SK-N-SH treated with all-trans-retinoic acid at 6 μM for 48 hours (cell line): ENCODE measurements at regions not wholly inside any gene's neighbourhood (a gene's known extent, or its start where the extent isn't known, plus 50 kb on each side); places are given as distances from the start of the nearest gene placed in this dataset.
"Not testable (repeated sequence)": the region's sequence is repeated elsewhere in the genome, so short reads cannot be mapped to it uniquely, and the experiment has no call there.

Experiments used
- ATAC-seq: fragments of 200-7000 bp; cut with Tn5 transposase; 3 replicates; pipeline ENCODE4 v1.9.1; 2020; ENCODE audit warnings: mild to moderate bottlenecking, moderate library complexity
- ARNTL ChIP-seq: fragments of 450-650 bp; formaldehyde crosslinking; IDR thresholded peaks from 2 replicates; pipeline ENCODE4 v1.5.0; 2020; ENCODE audit warnings: low read depth, mild to moderate bottlenecking, moderate library complexity, borderline replicate concordance
- BACH2 ChIP-seq: fragments of 250-450 bp; sonication (Bioruptor Pico); IDR thresholded peaks from 2 replicates; pipeline ENCODE4 v1.9.0; 2021; ENCODE audit warnings: mild to moderate bottlenecking, borderline replicate concordance
- CSDC2 ChIP-seq: fragments of 250-450 bp; sonication (Bioruptor Pico); IDR thresholded peaks from 2 replicates; pipeline ENCODE4 v1.5.0; 2020; ENCODE audit warnings: mild to moderate bottlenecking, moderate library complexity
- ESRRG ChIP-seq: fragments of 250-450 bp; sonication (Bioruptor Pico); IDR thresholded peaks from 2 replicates; pipeline ENCODE4 v1.6.1; 2021; ENCODE audit warnings: mild to moderate bottlenecking
- GLIS3 ChIP-seq: fragments of 250-450 bp; sonication (Bioruptor Pico); IDR thresholded peaks from 2 replicates; pipeline ENCODE4 v1.5.0; 2020; ENCODE audit warnings: mild to moderate bottlenecking, moderate library complexity
- ISL1 ChIP-seq: fragments of 250-450 bp; sonication (Bioruptor Pico); IDR thresholded peaks from 2 replicates; pipeline ENCODE4 v2.1.2; 2022; ENCODE audit warnings: mild to moderate bottlenecking, moderate library complexity
- POU6F1 ChIP-seq: fragments of 250-450 bp; sonication (Bioruptor Pico); IDR thresholded peaks from 2 replicates; pipeline ENCODE4 v1.8.0; 2021; ENCODE audit warnings: low read depth, mild to moderate bottlenecking, moderate library complexity, borderline replicate concordance
- PPARA ChIP-seq: fragments of 250-450 bp; sonication (Bioruptor Pico); IDR thresholded peaks from 2 replicates; pipeline ENCODE4 v1.5.0; 2020; ENCODE audit warnings: mild to moderate bottlenecking, borderline replicate concordance
- RARB ChIP-seq: fragments of 250-450 bp; sonication (Bioruptor Pico); IDR thresholded peaks from 2 replicates; pipeline ENCODE4 v1.8.0; 2021; ENCODE audit warnings: mild to moderate bottlenecking, moderate library complexity
- SNAI2 ChIP-seq: fragments of 250-450 bp; sonication (Bioruptor Pico); IDR thresholded peaks from 2 replicates; pipeline ENCODE4 v1.5.0; 2020; ENCODE audit warnings: mild to moderate bottlenecking, moderate library complexity
- TCF4 ChIP-seq: fragments of 250-450 bp; sonication (Bioruptor Pico); IDR thresholded peaks from 2 replicates; pipeline ENCODE4 v1.8.0; 2021; ENCODE audit warnings: mild to moderate bottlenecking, moderate library complexity, borderline replicate concordance
- TOX ChIP-seq: fragments of 250-450 bp; sonication (Bioruptor Pico); IDR thresholded peaks from 2 replicates; pipeline ENCODE4 v1.8.0; 2021; ENCODE audit warnings: mild to moderate bottlenecking, moderate library complexity, borderline replicate concordance
- TSHZ2 ChIP-seq: fragments of 250-450 bp; sonication (Bioruptor Pico); IDR thresholded peaks from 2 replicates; pipeline ENCODE4 v1.5.0; 2020; ENCODE audit warnings: mild to moderate bottlenecking, moderate library complexity
- ZC3H10 ChIP-seq: fragments of 250-450 bp; sonication (Bioruptor Pico); IDR thresholded peaks from 2 replicates; pipeline ENCODE4 v1.5.1; 2021; ENCODE audit warnings: mild to moderate bottlenecking, moderate library complexity
- ZFP3 ChIP-seq: fragments of 250-450 bp; sonication (Bioruptor Pico); IDR thresholded peaks from 2 replicates; pipeline ENCODE4 v1.5.0; 2020; ENCODE audit warnings: mild to moderate bottlenecking, moderate library complexity
- ZFP30 ChIP-seq: fragments of 450-650 bp; formaldehyde crosslinking; IDR thresholded peaks from 2 replicates; pipeline ENCODE4 v1.5.0; 2022; ENCODE audit warnings: mild to moderate bottlenecking, moderate library complexity
- ZNF565 ChIP-seq: fragments of 450-650 bp; formaldehyde crosslinking; conservative IDR thresholded peaks from 2 replicates; pipeline ENCODE4 v1.5.0; 2020; ENCODE audit warnings: low read depth, mild to moderate bottlenecking, moderate library complexity
- ZNF8 ChIP-seq: fragments of 450-650 bp; formaldehyde crosslinking; IDR thresholded peaks from 2 replicates; pipeline ENCODE4 v1.5.0; 2020; ENCODE audit warnings: mild to moderate bottlenecking, moderate library complexity
- TF ChIP-seq, protein P1 (sequence below): fragments of 250-450 bp; sonication (Bioruptor Pico); IDR thresholded peaks from 2 replicates; pipeline ENCODE4 v1.5.1; 2021; ENCODE audit warnings: mild to moderate bottlenecking, moderate library complexity

DNA sequence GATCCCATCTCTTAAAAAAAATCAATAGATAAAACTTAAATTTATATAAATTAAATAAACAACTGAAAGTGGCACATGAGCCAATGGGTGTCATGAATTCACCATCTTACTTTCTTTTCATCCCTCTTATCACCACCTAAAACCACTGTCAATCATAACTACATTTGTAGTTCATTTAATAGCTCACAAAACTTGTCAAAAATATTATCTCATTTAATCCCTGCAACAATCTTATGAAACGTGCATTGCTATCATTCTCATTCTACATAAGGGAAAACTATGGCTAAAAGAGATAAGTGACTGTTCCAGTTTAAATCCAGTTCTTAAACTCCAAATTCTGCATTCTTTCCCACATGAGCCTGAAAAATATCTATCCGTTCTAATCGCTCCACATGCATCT lies 80.6 kb upstream of the BEND6 start:
- TF ChIP-seq GLIS3 (CRISPR knock-in tag) (no peak), ARNTL (CRISPR knock-in tag) (no peak), PPARA (CRISPR knock-in tag) (no peak), ESRRG (CRISPR knock-in tag) (no peak), ISL1 (CRISPR knock-in tag) (no peak), ZC3H10 (no peak), POU6F1 (no peak), TCF4 (CRISPR knock-in tag) (no peak), SNAI2 (CRISPR knock-in tag) (no peak), TOX (CRISPR knock-in tag) (no peak), TSHZ2 (CRISPR knock-in tag) (no peak), ZFP3 (CRISPR knock-in tag) (no peak), ZFP30 (CRISPR knock-in tag) (no peak), BACH2 (CRISPR knock-in tag) (no peak)
- no peak for ATAC-seq

DNA sequence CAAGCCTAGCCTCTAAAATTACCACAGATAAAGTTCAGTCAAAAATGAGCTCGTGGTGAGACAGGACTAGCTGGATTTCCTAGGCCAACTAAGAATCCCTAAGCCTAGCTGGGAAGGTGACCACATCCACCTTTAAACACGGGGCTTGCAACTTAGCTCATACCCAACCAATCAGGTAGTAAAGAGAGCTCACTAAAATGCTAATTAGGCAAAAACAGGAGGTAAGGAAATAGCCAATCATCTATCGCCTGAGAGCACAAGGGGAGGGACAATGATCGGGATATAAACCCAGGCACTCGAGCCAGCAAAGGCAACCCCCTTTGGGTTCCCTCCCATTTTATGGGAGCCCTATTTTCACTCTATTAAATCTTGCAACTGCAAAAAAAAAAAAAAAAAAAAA lies 84.9 kb upstream of the BEND6 start:
- not testable (repeated sequence) for ATAC-seq

DNA sequence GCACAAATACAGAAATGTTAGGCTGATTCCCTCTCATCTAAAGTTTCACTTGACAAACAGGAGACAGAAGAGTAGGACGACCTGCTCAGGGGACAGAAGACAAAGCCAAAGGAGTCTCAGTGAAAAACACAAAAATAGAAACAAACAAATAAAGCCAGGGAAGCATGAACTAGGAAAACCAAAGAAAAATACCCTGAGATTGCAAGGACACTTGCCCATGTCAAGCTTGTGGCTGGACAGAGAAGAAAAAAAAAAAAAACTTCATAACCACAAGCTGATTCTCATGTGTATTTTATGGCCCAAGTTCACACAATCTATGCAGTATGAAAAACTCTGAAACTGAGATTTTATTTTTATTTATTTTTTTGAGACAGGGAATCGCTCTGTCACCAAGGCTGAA lies 85.6 kb upstream of the BEND6 start:
- TF ChIP-seq CSDC2 (CRISPR knock-in tag) (no peak), RARB (no peak), POU6F1 (no peak), ZFP3 (CRISPR knock-in tag) (no peak), TOX (CRISPR knock-in tag) (no peak), ARNTL (CRISPR knock-in tag) (no peak), ISL1 (CRISPR knock-in tag) (no peak), ESRRG (CRISPR knock-in tag) (no peak), ZNF565 (no peak)
- TF ChIP-seq, protein P1, sequence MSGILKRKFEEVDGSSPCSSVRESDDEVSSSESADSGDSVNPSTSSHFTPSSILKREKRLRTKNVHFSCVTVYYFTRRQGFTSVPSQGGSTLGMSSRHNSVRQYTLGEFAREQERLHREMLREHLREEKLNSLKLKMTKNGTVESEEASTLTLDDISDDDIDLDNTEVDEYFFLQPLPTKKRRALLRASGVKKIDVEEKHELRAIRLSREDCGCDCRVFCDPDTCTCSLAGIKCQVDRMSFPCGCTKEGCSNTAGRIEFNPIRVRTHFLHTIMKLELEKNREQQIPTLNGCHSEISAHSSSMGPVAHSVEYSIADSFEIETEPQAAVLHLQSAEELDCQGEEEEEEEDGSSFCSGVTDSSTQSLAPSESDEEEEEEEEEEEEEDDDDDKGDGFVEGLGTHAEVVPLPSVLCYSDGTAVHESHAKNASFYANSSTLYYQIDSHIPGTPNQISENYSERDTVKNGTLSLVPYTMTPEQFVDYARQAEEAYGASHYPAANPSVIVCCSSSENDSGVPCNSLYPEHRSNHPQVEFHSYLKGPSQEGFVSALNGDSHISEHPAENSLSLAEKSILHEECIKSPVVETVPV, result no peak
- ATAC-seq, result no peak

GRCh38 chr6:56868687-56869086 lies 86.2 kb upstream of the BEND6 start:
- ATAC-seq, result peak; percentile 57
- TF ChIP-seq ESRRG (CRISPR knock-in tag) (0 out of 2 replicates have a peak, but pooled peaks have one; percentile 59), ISL1 (CRISPR knock-in tag) (peak; percentile 83), ZNF8 (CRISPR knock-in tag) (no peak)

- peak; percentile 73 for ATAC-seq
- TF ChIP-seq ESRRG (CRISPR knock-in tag) (no peak), ISL1 (CRISPR knock-in tag) (peak; percentile 37; the same call in 1 of the 2 replicates)
Measured at GRCh38 chr6:56866917-56867522, 87.9 kb upstream of the BEND6 start.
